Fibroblast of mammary gland (primary cell): ENCODE measurements at regions not wholly inside any gene's neighbourhood (a gene's known extent, or its start where the extent isn't known, plus 50 kb on each side); places are given as distances from the start of the nearest gene placed in this dataset.

Experiments used
- DNase-seq: peaks from one replicate; pipeline ENCODE4 v3.0.0-alpha.2; 2010; ENCODE audit warnings: low read depth
- H3K4me3 ChIP-seq: 2 replicates; pipeline ENCODE4 v1.5.1; 2011; ENCODE audit warnings: low read depth, mild to moderate bottlenecking, low read length, moderate library complexity; ENCODE audit not compliant: control insufficient read depth
- CTCF ChIP-seq: conservative IDR thresholded peaks from 2 replicates; pipeline ENCODE4 v1.5.1; 2011; ENCODE audit warnings: low read depth, low read length, inconsistent platforms; ENCODE audit not compliant: control insufficient read depth, insufficient read depth

GRCh38 chr5:135108992-135109391 lies 75.0 kb upstream of the PITX1 start:
- DNase-seq = no peak
- no peak for TF ChIP-seq CTCF
- H3K4me3 ChIP-seq = no peak overlapping the region

DNA sequence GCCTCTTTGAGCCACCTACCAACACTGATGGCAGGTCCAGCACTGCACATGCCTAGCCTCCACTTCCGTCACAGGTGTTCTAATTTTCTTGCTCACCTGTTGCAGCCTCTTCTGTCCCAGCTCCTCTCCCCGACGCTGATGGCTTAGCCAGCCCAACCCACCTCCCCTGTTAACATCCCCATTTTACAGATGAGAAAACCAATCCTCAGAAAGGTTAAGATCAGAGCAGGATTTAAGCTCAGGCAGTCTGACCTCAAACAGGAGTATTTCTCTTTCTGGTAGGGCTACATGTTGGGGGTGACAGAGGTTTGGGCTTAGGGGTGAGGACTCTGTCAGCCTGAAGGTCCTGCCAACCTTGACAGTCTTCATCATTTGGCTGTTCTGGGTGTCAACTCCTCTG lies 74.5 kb upstream of the PITX1 start:
- H3K4me3 ChIP-seq = no peak overlapping the region
- DNase-seq = no peak
- TF ChIP-seq CTCF = no peak

- TF ChIP-seq CTCF = no peak
- DNase-seq = no peak
- no peak overlapping the region for H3K4me3 ChIP-seq
Observed at GRCh38 chr5:135107986-135108385, 74.0 kb upstream of the PITX1 start.

- TF ChIP-seq CTCF = no peak
- DNase-seq = no peak
- no peak overlapping the region for H3K4me3 ChIP-seq
Observed at GRCh38 chr5:135106610-135107471, 72.8 kb upstream of the PITX1 start.

DNA sequence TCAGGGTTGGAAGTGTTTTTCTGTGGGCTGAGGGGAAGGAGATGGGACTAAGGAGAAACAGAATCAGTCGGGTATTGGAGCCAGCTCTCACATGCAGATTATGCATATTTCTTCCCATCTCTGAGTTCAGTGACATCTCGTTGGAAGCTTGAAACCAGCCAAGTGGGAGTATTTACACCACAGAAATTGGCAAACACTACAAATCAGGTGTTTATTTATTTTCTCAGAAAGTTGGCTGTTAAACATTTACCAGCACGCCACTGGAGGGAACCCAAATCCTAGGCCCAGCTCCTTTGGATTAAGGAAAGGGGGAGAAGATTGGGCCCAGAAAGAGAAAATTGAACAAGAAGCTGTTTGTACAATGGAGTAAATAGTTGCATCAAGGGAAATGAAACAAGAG lies 72.1 kb upstream of the PITX1 start:
- no peak for DNase-seq
- no peak for TF ChIP-seq CTCF
- H3K4me3 ChIP-seq = no peak overlapping the region

DNA sequence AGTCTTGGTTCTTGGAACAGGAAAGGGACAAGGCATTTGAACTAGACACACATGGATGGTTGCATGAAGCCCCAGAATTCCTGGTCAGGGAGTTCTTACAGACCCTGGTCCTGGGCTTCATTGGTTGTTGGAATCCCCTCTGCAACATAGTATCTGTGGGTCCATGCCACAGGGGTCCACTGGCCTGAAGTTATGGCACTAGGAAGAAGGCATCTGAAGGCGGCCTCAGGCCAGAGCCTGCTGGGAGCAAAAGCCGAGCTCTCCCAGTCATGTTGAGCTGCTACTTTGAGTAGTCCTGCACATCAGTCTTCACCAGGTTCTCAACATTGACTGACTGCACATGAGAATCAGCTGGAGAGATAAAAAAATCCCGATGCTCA lies 71.1 kb upstream of the PITX1 start:
- no peak for DNase-seq
- H3K4me3 ChIP-seq = no peak overlapping the region
- TF ChIP-seq CTCF = no peak

- H3K4me3 ChIP-seq = no peak overlapping the region
- TF ChIP-seq CTCF = no peak
- DNase-seq = no peak
Observed at GRCh38 chr5:135103575-135103853, 69.5 kb upstream of the PITX1 start.
